H1 (cell line): ENCODE measurements at regions not wholly inside any gene's neighbourhood (a gene's known extent, or its start where the extent isn't known, plus 50 kb on each side); places are given as distances from the start of the nearest gene placed in this dataset.

ENCODE experiments used
- CTCF ChIA-PET: fragments of 300-600 bp; sonication (Branson Sonifier 250); formaldehyde crosslinking; loops from one replicate; lab custom pipeline; 2021; ENCODE audit not compliant: partially characterized antibody; lab: Charles Lee
- POLR2A ChIA-PET: fragments of 300-600 bp; sonication (Branson Sonifier 250); formaldehyde crosslinking; loops from one replicate; lab custom pipeline; 2021; ENCODE audit warnings: inconsistent platforms; ENCODE audit not compliant: partially characterized antibody; lab: Charles Lee
- DNase-seq, 2 experiments: peaks; one replicate each; pipeline versions ENCODE4 v3.0.0 to v3.0.0-alpha.2; 2010 to 2022; ENCODE audit warnings: low spot score in 2 of 2, low read depth in 1 of 2, mixed read lengths in 1 of 2
- FAIRE-seq: peaks from 2 replicates; lab custom pipeline; 2011; peaks lifted over from hg19 to GRCh38; lab: Jason Lieb, UNC
- H2AFZ ChIP-seq: 2 replicates; pipeline ENCODE4 v1.8.1; 2012; ENCODE audit warnings: low read length, inconsistent platforms
- H2AK5ac ChIP-seq: 2 replicates; pipeline ENCODE4 v1.6.1; 2013; ENCODE audit warnings: low read depth, low read length
- H2BK120ac ChIP-seq: replicated peaks from 2 replicates; pipeline ENCODE3; 2013; ENCODE audit warnings: low read depth, low read length, inconsistent platforms
- H2BK12ac ChIP-seq: 2 replicates; pipeline ENCODE4 v1.6.1; 2013; ENCODE audit warnings: low read depth, low read length
- H2BK15ac ChIP-seq: 2 replicates; pipeline ENCODE4 v1.6.1; 2013; ENCODE audit warnings: low read length
- H2BK20ac ChIP-seq: 2 replicates; pipeline ENCODE4 v1.6.1; 2013; ENCODE audit warnings: low read length
- H2BK5ac ChIP-seq: 2 replicates; pipeline ENCODE4 v1.6.1; 2013; ENCODE audit warnings: low read depth, low read length
- H3K14ac ChIP-seq: 2 replicates; pipeline ENCODE4 v1.6.1; 2013; ENCODE audit warnings: inconsistent platforms; ENCODE audit not compliant: insufficient read length
- H3K18ac ChIP-seq: 2 replicates; pipeline ENCODE4 v1.6.1; 2013; ENCODE audit warnings: low read length; ENCODE audit errors: extremely low read depth
- H3K23ac ChIP-seq: 2 replicates; pipeline ENCODE4 v1.6.1; 2013; ENCODE audit warnings: inconsistent platforms; ENCODE audit not compliant: insufficient read length
- H3K23me2 ChIP-seq: 2 replicates; pipeline ENCODE4 v1.6.1; 2013; ENCODE audit warnings: low read depth, low read length
- H3K27ac ChIP-seq: 2 replicates; pipeline ENCODE4 v1.6.1; 2011; ENCODE audit warnings: low read depth, low read length, inconsistent platforms
- H3K27me3 ChIP-seq, 4 experiments: replicated peaks in 1 of 4; 1 replicate in 1 of 4; 2 replicates in 3 of 4; pipeline versions ENCODE4 v1.6.1 to v1.8.1; 2011 to 2013; ENCODE audit warnings: low read length in 3 of 4, mild to moderate bottlenecking in 3 of 4, inconsistent platforms in 2 of 4, mixed read lengths in 2 of 4, moderate library complexity in 1 of 4; ENCODE audit not compliant: control insufficient read depth in 3 of 4, insufficient read depth in 3 of 4; ENCODE audit errors: extremely low read depth in 1 of 4
- H3K36me3 ChIP-seq, 4 experiments: 2 replicates each; pipeline versions ENCODE4 v1.6.1 to v1.8.1; 2011 to 2013; ENCODE audit warnings: mild to moderate bottlenecking in 4 of 4, low read length in 3 of 4, moderate library complexity in 2 of 4, control low read depth in 1 of 4, inconsistent platforms in 1 of 4; ENCODE audit not compliant: insufficient read depth in 4 of 4, control insufficient read depth in 2 of 4
- H3K4ac ChIP-seq: replicated peaks from 2 replicates; pipeline ENCODE3; 2013; ENCODE audit warnings: low read length, low read depth, mixed read lengths, inconsistent platforms; ENCODE audit not compliant: insufficient read length
- H3K4me1 ChIP-seq, 4 experiments: replicated peaks in 1 of 4; 1 replicate in 1 of 4; 2 replicates in 3 of 4; pipeline versions ENCODE4 v1.6.1 to v1.8.1; 2011 to 2013; ENCODE audit warnings: low read length in 3 of 4, inconsistent platforms in 2 of 4, mixed read lengths in 1 of 4; ENCODE audit not compliant: insufficient read depth in 4 of 4, control insufficient read depth in 3 of 4
- H3K4me2 ChIP-seq, 2 experiments: 2 replicates each; pipeline versions ENCODE4 v1.6.1 to v1.8.1; 2011 to 2013; ENCODE audit warnings: low read depth in 2 of 2, low read length in 2 of 2, control low read depth in 1 of 2, inconsistent platforms in 1 of 2, mild to moderate bottlenecking in 1 of 2; ENCODE audit not compliant: insufficient read depth in 1 of 2
- H3K4me3 ChIP-seq, 4 experiments: fragments of 200-600, 300-600 bp in 1 of 4; sonication (generic), shearing (Covaris generic), sonication (Bioruptor Twin) in 1 of 4; 2 replicates each; pipeline versions ENCODE4 v1.5.1 to v1.8.1; 2011 to 2016; ENCODE audit warnings: low read length in 4 of 4, low read depth in 3 of 4, control low read depth in 2 of 4, inconsistent platforms in 2 of 4, mild to moderate bottlenecking in 2 of 4, mixed read lengths in 1 of 4, moderate library complexity in 1 of 4; ENCODE audit not compliant: insufficient read depth in 2 of 4; ENCODE audit errors: extremely low read depth in 1 of 4
- H3K56ac ChIP-seq: replicated peaks from 2 replicates; pipeline ENCODE3; 2013; ENCODE audit warnings: low read depth, mild to moderate bottlenecking, mixed read lengths, low read length, inconsistent platforms; ENCODE audit not compliant: insufficient read length
- H3K79me1 ChIP-seq: 2 replicates; pipeline ENCODE4 v1.6.1; 2013; ENCODE audit warnings: low read depth, low read length, control low read depth
- H3K79me2 ChIP-seq, 2 experiments: 2 replicates each; pipeline versions ENCODE4 v1.6.1 to v1.8.1; 2012 to 2013; ENCODE audit warnings: low read length in 2 of 2, mild to moderate bottlenecking in 2 of 2, inconsistent platforms in 1 of 2; ENCODE audit not compliant: insufficient read depth in 2 of 2, control insufficient read depth in 1 of 2
- H3K9ac ChIP-seq, 4 experiments: replicated peaks in 1 of 4; 1 replicate in 1 of 4; 2 replicates in 3 of 4; pipeline versions ENCODE4 v1.6.1 to v1.8.1; 2011 to 2013; ENCODE audit warnings: low read depth in 3 of 4, low read length in 3 of 4, control low read depth in 2 of 4, mild to moderate bottlenecking in 2 of 4, moderate library complexity in 2 of 4, inconsistent platforms in 1 of 4; ENCODE audit errors: extremely low read depth in 1 of 4
- H3K9me3 ChIP-seq, 2 experiments: 2 replicates each; pipeline versions ENCODE4 v1.6.1 to v1.8.1; 2012 to 2013; ENCODE audit warnings: mild to moderate bottlenecking in 2 of 2, moderate library complexity in 2 of 2, control low read depth in 1 of 2, inconsistent platforms in 1 of 2, low read depth in 1 of 2, low read length in 1 of 2, mixed read lengths in 1 of 2; ENCODE audit not compliant: insufficient read depth in 2 of 2
- H4K20me1 ChIP-seq, 2 experiments: replicated peaks in 1 of 2; 2 replicates each; pipeline versions ENCODE3 to v1.8.1; 2011 to 2013; ENCODE audit warnings: inconsistent platforms in 2 of 2, low read length in 2 of 2, mild to moderate bottlenecking in 1 of 2; ENCODE audit not compliant: insufficient read depth in 2 of 2, control insufficient read depth in 1 of 2
- H4K5ac ChIP-seq: 2 replicates; pipeline ENCODE4 v1.6.1; 2013; ENCODE audit warnings: low read length, low read depth, mixed read lengths, inconsistent platforms; ENCODE audit not compliant: insufficient read length
- H4K8ac ChIP-seq: 2 replicates; pipeline ENCODE4 v1.8.0; 2013; ENCODE audit warnings: mild to moderate bottlenecking, moderate library complexity, low read length, inconsistent platforms; ENCODE audit not compliant: insufficient read depth; ENCODE audit errors: extremely low read depth
- H4K91ac ChIP-seq: replicated peaks from 2 replicates; pipeline ENCODE3; 2013; ENCODE audit warnings: low read length, mixed read lengths, inconsistent platforms; ENCODE audit not compliant: insufficient read length
- ASH2L ChIP-seq: fragments of 200-600, 300-600 bp; sonication (generic); IDR thresholded peaks from one replicate; pipeline ENCODE4 v1.7.1; 2017; ENCODE audit warnings: low read length
- BACH1 ChIP-seq: IDR thresholded peaks from 2 replicates; pipeline ENCODE4 v1.6.1; 2012; ENCODE audit warnings: low read length, improper control_type of control experiment
- EZH2 ChIP-seq: fragments of 200-600 bp; sonication (generic); IDR thresholded peaks from 2 replicates; pipeline ENCODE4 v1.7.1; 2012; ENCODE audit warnings: low read depth, mild to moderate bottlenecking, moderate library complexity, low read length, inconsistent platforms; ENCODE audit not compliant: severe bottlenecking
- PHF8 ChIP-seq: fragments of 200-600 bp; sonication (generic); conservative IDR thresholded peaks from 2 replicates; pipeline ENCODE4 v1.7.1; 2012; ENCODE audit warnings: low read depth, mild to moderate bottlenecking, inconsistent platforms, low read length, moderate library complexity
- SAP30 ChIP-seq: fragments of 300-600 bp; sonication (generic); IDR thresholded peaks from 2 replicates; pipeline ENCODE4 v1.7.1; 2012; ENCODE audit warnings: low read length, moderate library complexity, mild to moderate bottlenecking, inconsistent platforms; ENCODE audit not compliant: insufficient read depth, insufficient replicate concordance
- SIX5 ChIP-seq: IDR thresholded peaks from 2 replicates; pipeline ENCODE4 v1.6.1; 2011; ENCODE audit warnings: mild to moderate bottlenecking, low read depth, low read length
- SP4 ChIP-seq: IDR thresholded peaks from 2 replicates; pipeline ENCODE4 v1.6.1; 2012; ENCODE audit warnings: low read length, inconsistent platforms
- WGBS, 2 experiments: shearing (Covaris generic) in 1 of 2; methylation state at CpG; one replicate each; pipeline versions ENCODE4 v1.1.6 to v1.1.7; 2013 to 2015; ENCODE audit warnings: low lambda C conversion rate in 2 of 2, mixed read lengths in 2 of 2, inconsistent platforms in 1 of 2, low coverage in 1 of 2, missing lambda C conversion rate in 1 of 2; ENCODE audit not compliant: insufficient replicate concordance in 2 of 2, insufficient coverage in 1 of 2, insufficient read length in 1 of 2; ENCODE audit errors: extremely low coverage in 1 of 2, missing lambda C conversion rate in 1 of 2; 5-methylcytosine and 5-hydroxymethylcytosine counted together
- TF ChIP-seq, protein P1 (sequence below): IDR thresholded peaks from 2 replicates; pipeline ENCODE4 v1.6.1; 2012; ENCODE audit warnings: inconsistent platforms

DNA sequence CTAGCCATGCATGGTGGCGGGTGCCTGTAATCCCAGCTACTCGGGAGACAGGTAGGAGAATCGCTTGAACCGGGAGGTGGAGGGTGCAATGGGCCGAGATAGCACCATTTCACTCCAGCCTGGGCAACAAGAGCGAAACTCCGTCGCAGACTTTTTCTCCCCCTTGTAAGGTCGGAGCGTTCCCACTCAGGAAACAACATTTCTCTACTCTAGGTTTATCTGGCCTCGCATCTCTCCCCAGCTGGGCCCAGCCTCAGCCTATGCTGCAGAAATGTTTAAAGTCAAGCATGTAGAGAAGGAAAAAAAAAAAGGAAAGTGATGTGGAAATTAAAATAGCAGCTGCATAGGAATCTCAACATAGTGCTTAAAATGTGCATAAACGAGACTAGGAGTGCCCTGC is 172.3 kb downstream of the TRIM27 start:
- Histone ChIP-seq H3K9ac (no peak overlapping the region), H3K18ac (no peak overlapping the region), H3K4me1 (peaks cover 0 to 2% (median 0%) of the 10 kb centered on the region in 4 experiments; a peak in 2 of 7 replicates), H4K91ac (no peak overlapping the region), H2BK12ac (no peak overlapping the region), H3K9me3 (no peaks in the 10 kb centered on the region), H4K8ac (no peak overlapping the region), H2BK5ac (no peak overlapping the region), H4K20me1 (no peaks in the 10 kb centered on the region), H4K5ac (no peak overlapping the region), H2AK5ac (no peak overlapping the region), H3K14ac (no peak overlapping the region)
- POLR2A ChIA-PET: no interaction called here
- DNase-seq: no peak
- TF ChIP-seq PHF8 (no peak), SP4 (no peak), SIX5 (no peak), EZH2 (no peak), SAP30 (no peak), BACH1 (no peak), ASH2L (no peak)
- TF ChIP-seq, protein P1, sequence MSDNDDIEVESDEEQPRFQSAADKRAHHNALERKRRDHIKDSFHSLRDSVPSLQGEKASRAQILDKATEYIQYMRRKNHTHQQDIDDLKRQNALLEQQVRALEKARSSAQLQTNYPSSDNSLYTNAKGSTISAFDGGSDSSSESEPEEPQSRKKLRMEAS: no peak
- TF ChIP-seq, all 59 proteins: peak for 0
- H3K27ac ChIP-seq: no peak overlapping the region
- peaks cover 4% of the 10 kb centered on the region; the same call in 1 of the 2 replicates for H3K23me2 ChIP-seq
- no peak overlapping the region for H2BK20ac ChIP-seq
- H3K79me2 ChIP-seq: no peaks in the 10 kb centered on the region
- H2AFZ ChIP-seq: peak overlapping the region; percentile 13; the same call in 1 of the 2 replicates
- H3K4me2 ChIP-seq: peak overlapping the region in 1 of 2 experiments; percentile 53; a peak in 2 of 4 replicates
- H2BK15ac ChIP-seq: no peak overlapping the region
- H3K56ac ChIP-seq: peak overlapping the region; percentile 12
- H2BK120ac ChIP-seq: no peak overlapping the region
- WGBS, 2 experiments: 46% methylated on average over 12 of the region's 12 CpGs; no CpG with 5 or more reads in 1 of the 2 experiments
- no peaks in the 10 kb centered on the region; a peak in 2 of 7 replicates for H3K27me3 ChIP-seq
- H3K4ac ChIP-seq: no peak overlapping the region
- H3K79me1 ChIP-seq: no peaks in the 10 kb centered on the region
- FAIRE-seq: no peak
- CTCF ChIA-PET: interaction anchor here (0.6 kb wide), 2 partner anchors 16 to 531 kb away, joined by 3 read pairs; no protein-coding TSS in a partner anchor
- H3K23ac ChIP-seq: no peak overlapping the region
- no peaks in the 10 kb centered on the region for H3K36me3 ChIP-seq
- peak overlapping the region in 1 of 4 experiments; percentile 46; a peak in 3 of 8 replicates for H3K4me3 ChIP-seq
